SK-N-SH treated with all-trans-retinoic acid at 6 μM for 48 hours (cell line): ENCODE measurements at regions not wholly inside any gene's neighbourhood (a gene's known extent, or its start where the extent isn't known, plus 50 kb on each side); places are given as distances from the start of the nearest gene placed in this dataset.

Source experiments
- ATAC-seq: fragments of 200-7000 bp; cut with Tn5 transposase; 3 replicates; pipeline ENCODE4 v1.9.1; 2020; ENCODE audit warnings: mild to moderate bottlenecking, moderate library complexity
- ARNTL ChIP-seq: fragments of 450-650 bp; formaldehyde crosslinking; IDR thresholded peaks from 2 replicates; pipeline ENCODE4 v1.5.0; 2020; ENCODE audit warnings: low read depth, mild to moderate bottlenecking, moderate library complexity, borderline replicate concordance
- BACH2 ChIP-seq: fragments of 250-450 bp; sonication (Bioruptor Pico); IDR thresholded peaks from 2 replicates; pipeline ENCODE4 v1.9.0; 2021; ENCODE audit warnings: mild to moderate bottlenecking, borderline replicate concordance
- ESRRG ChIP-seq: fragments of 250-450 bp; sonication (Bioruptor Pico); IDR thresholded peaks from 2 replicates; pipeline ENCODE4 v1.6.1; 2021; ENCODE audit warnings: mild to moderate bottlenecking
- GLIS3 ChIP-seq: fragments of 250-450 bp; sonication (Bioruptor Pico); IDR thresholded peaks from 2 replicates; pipeline ENCODE4 v1.5.0; 2020; ENCODE audit warnings: mild to moderate bottlenecking, moderate library complexity
- ISL1 ChIP-seq: fragments of 250-450 bp; sonication (Bioruptor Pico); IDR thresholded peaks from 2 replicates; pipeline ENCODE4 v2.1.2; 2022; ENCODE audit warnings: mild to moderate bottlenecking, moderate library complexity
- OSR1 ChIP-seq: fragments of 250-450 bp; sonication (Bioruptor Pico); IDR thresholded peaks from 2 replicates; pipeline ENCODE4 v1.8.0; 2022; ENCODE audit warnings: moderate library complexity, mild to moderate bottlenecking, inconsistent platforms
- PPARA ChIP-seq: fragments of 250-450 bp; sonication (Bioruptor Pico); IDR thresholded peaks from 2 replicates; pipeline ENCODE4 v1.5.0; 2020; ENCODE audit warnings: mild to moderate bottlenecking, borderline replicate concordance
- RARB ChIP-seq: fragments of 250-450 bp; sonication (Bioruptor Pico); IDR thresholded peaks from 2 replicates; pipeline ENCODE4 v1.8.0; 2021; ENCODE audit warnings: mild to moderate bottlenecking, moderate library complexity
- SNAI2 ChIP-seq: fragments of 250-450 bp; sonication (Bioruptor Pico); IDR thresholded peaks from 2 replicates; pipeline ENCODE4 v1.5.0; 2020; ENCODE audit warnings: mild to moderate bottlenecking, moderate library complexity
- TCF4 ChIP-seq: fragments of 250-450 bp; sonication (Bioruptor Pico); IDR thresholded peaks from 2 replicates; pipeline ENCODE4 v1.8.0; 2021; ENCODE audit warnings: mild to moderate bottlenecking, moderate library complexity, borderline replicate concordance
- TOX ChIP-seq: fragments of 250-450 bp; sonication (Bioruptor Pico); IDR thresholded peaks from 2 replicates; pipeline ENCODE4 v1.8.0; 2021; ENCODE audit warnings: mild to moderate bottlenecking, moderate library complexity, borderline replicate concordance
- ZC3H10 ChIP-seq: fragments of 250-450 bp; sonication (Bioruptor Pico); IDR thresholded peaks from 2 replicates; pipeline ENCODE4 v1.5.1; 2021; ENCODE audit warnings: mild to moderate bottlenecking, moderate library complexity
- ZFP3 ChIP-seq: fragments of 250-450 bp; sonication (Bioruptor Pico); IDR thresholded peaks from 2 replicates; pipeline ENCODE4 v1.5.0; 2020; ENCODE audit warnings: mild to moderate bottlenecking, moderate library complexity
- ZFP30 ChIP-seq: fragments of 450-650 bp; formaldehyde crosslinking; IDR thresholded peaks from 2 replicates; pipeline ENCODE4 v1.5.0; 2022; ENCODE audit warnings: mild to moderate bottlenecking, moderate library complexity
- ZNF565 ChIP-seq: fragments of 450-650 bp; formaldehyde crosslinking; conservative IDR thresholded peaks from 2 replicates; pipeline ENCODE4 v1.5.0; 2020; ENCODE audit warnings: low read depth, mild to moderate bottlenecking, moderate library complexity
- ZNF70 ChIP-seq: fragments of 450-650 bp; formaldehyde crosslinking; IDR thresholded peaks from 2 replicates; pipeline ENCODE4 v1.5.0; 2020; ENCODE audit warnings: mild to moderate bottlenecking, moderate library complexity
- ZNF8 ChIP-seq: fragments of 450-650 bp; formaldehyde crosslinking; IDR thresholded peaks from 2 replicates; pipeline ENCODE4 v1.5.0; 2020; ENCODE audit warnings: mild to moderate bottlenecking, moderate library complexity
- TF ChIP-seq, protein P1 (sequence below): fragments of 250-450 bp; sonication (Bioruptor Pico); IDR thresholded peaks from 2 replicates; pipeline ENCODE4 v1.5.1; 2020; ENCODE audit warnings: low read depth, mild to moderate bottlenecking, moderate library complexity
- TF ChIP-seq, protein P2 (sequence below): fragments of 250-450 bp; sonication (Bioruptor Pico); IDR thresholded peaks from 2 replicates; pipeline ENCODE4 v1.8.0; 2020; ENCODE audit warnings: mild to moderate bottlenecking, moderate library complexity, borderline replicate concordance
- TF ChIP-seq, protein P3 (sequence below): fragments of 250-450 bp; sonication (Bioruptor Pico); IDR thresholded peaks from 2 replicates; pipeline ENCODE4 v1.8.0; 2021; ENCODE audit warnings: low read depth, mild to moderate bottlenecking, moderate library complexity, borderline replicate concordance
- TF ChIP-seq, protein P4 (sequence below): fragments of 250-450 bp; sonication (Bioruptor Pico); IDR thresholded peaks from 2 replicates; pipeline ENCODE4 v1.5.1; 2021; ENCODE audit warnings: mild to moderate bottlenecking, moderate library complexity
- TF ChIP-seq, protein P5 (sequence below): fragments of 250-450 bp; sonication (Bioruptor Pico); IDR thresholded peaks from 2 replicates; pipeline ENCODE4 v1.5.0; 2020; ENCODE audit warnings: mild to moderate bottlenecking, moderate library complexity

DNA sequence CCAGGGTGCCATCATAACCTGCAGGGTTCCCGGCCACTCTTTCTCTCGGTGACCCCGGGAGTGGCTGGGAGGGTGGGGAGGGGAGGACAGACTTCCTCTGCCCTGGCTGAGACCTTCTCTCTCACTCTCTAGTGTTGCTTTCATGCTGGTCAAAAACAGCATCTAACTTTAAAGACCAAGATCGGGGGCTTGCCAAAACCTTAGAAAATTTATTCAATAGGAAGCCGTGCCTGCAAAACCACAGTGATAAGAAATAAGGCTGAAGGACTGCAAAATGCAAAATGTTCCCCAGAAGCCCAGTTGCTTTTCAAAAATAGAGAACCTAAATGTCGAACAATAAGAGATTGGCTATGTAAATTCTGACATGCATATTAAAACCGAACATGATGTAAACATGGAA, 344.0 kb downstream of the FOXL1 start:
- TF ChIP-seq, protein P1, sequence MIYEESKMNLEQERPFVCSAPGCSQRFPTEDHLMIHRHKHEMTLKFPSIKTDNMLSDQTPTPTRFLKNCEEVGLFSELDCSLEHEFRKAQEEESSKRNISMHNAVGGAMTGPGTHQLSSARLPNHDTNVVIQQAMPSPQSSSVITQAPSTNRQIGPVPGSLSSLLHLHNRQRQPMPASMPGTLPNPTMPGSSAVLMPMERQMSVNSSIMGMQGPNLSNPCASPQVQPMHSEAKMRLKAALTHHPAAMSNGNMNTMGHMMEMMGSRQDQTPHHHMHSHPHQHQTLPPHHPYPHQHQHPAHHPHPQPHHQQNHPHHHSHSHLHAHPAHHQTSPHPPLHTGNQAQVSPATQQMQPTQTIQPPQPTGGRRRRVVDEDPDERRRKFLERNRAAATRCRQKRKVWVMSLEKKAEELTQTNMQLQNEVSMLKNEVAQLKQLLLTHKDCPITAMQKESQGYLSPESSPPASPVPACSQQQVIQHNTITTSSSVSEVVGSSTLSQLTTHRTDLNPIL (CRISPR knock-in tag), result no peak
- TF ChIP-seq ZFP30 (CRISPR knock-in tag) (no peak), RARB (CRISPR knock-in tag) (no peak), PPARA (CRISPR knock-in tag) (no peak), ZNF8 (no peak), OSR1 (CRISPR knock-in tag) (no peak), ISL1 (no peak), ARNTL (CRISPR knock-in tag) (no peak), BACH2 (CRISPR knock-in tag) (no peak), ZNF70 (CRISPR knock-in tag) (no peak), SNAI2 (CRISPR knock-in tag) (no peak)
- TF ChIP-seq, protein P2, sequence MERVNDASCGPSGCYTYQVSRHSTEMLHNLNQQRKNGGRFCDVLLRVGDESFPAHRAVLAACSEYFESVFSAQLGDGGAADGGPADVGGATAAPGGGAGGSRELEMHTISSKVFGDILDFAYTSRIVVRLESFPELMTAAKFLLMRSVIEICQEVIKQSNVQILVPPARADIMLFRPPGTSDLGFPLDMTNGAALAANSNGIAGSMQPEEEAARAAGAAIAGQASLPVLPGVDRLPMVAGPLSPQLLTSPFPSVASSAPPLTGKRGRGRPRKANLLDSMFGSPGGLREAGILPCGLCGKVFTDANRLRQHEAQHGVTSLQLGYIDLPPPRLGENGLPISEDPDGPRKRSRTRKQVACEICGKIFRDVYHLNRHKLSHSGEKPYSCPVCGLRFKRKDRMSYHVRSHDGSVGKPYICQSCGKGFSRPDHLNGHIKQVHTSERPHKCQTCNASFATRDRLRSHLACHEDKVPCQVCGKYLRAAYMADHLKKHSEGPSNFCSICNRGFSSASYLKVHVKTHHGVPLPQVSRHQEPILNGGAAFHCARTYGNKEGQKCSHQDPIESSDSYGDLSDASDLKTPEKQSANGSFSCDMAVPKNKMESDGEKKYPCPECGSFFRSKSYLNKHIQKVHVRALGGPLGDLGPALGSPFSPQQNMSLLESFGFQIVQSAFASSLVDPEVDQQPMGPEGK (CRISPR knock-in tag), result no peak
- TF ChIP-seq, protein P3, sequence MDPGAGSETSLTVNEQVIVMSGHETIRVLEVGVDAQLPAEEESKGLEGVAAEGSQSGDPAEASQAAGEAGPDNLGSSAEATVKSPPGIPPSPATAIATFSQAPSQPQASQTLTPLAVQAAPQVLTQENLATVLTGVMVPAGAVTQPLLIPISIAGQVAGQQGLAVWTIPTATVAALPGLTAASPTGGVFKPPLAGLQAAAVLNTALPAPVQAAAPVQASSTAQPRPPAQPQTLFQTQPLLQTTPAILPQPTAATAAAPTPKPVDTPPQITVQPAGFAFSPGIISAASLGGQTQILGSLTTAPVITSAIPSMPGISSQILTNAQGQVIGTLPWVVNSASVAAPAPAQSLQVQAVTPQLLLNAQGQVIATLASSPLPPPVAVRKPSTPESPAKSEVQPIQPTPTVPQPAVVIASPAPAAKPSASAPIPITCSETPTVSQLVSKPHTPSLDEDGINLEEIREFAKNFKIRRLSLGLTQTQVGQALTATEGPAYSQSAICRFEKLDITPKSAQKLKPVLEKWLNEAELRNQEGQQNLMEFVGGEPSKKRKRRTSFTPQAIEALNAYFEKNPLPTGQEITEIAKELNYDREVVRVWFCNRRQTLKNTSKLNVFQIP (CRISPR knock-in tag), result no peak
- no peak for ATAC-seq

DNA sequence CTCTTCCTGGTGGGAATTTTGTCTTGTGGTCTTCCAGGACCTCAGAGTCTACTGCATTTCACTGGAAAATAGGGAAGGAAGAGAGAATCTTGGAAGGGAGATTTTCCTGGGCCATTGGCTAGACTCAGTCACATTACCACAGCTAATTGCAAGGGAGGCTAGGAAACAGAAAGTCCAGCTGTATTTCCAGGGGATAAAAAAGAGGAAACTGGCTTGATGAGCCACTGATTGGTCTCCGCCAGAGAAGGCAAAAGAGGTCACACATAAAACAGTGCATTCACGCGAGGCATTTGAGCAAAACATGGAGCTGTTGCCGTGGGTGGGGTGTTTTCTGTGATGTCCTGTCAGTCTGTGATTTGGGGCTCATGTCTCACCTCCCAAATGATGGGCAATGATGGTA, 345.3 kb downstream of the FOXL1 start:
- no peak for TF ChIP-seq ZNF8
- TF ChIP-seq, protein P1 (CRISPR knock-in tag), result no peak
- no peak for TF ChIP-seq TCF4 (CRISPR knock-in tag)
- TF ChIP-seq ZC3H10 (CRISPR knock-in tag), result no peak
- no peak for TF ChIP-seq ZNF70 (CRISPR knock-in tag)
- TF ChIP-seq RARB (CRISPR knock-in tag), result no peak
- TF ChIP-seq SNAI2 (CRISPR knock-in tag), result no peak
- no peak for TF ChIP-seq GLIS3 (CRISPR knock-in tag)
- TF ChIP-seq ZNF565 (CRISPR knock-in tag), result no peak
- no peak for TF ChIP-seq OSR1 (CRISPR knock-in tag)
- no peak for TF ChIP-seq TOX (CRISPR knock-in tag)
- TF ChIP-seq ZFP30 (CRISPR knock-in tag), result no peak
- no peak for TF ChIP-seq BACH2 (CRISPR knock-in tag)
- TF ChIP-seq, protein P4, sequence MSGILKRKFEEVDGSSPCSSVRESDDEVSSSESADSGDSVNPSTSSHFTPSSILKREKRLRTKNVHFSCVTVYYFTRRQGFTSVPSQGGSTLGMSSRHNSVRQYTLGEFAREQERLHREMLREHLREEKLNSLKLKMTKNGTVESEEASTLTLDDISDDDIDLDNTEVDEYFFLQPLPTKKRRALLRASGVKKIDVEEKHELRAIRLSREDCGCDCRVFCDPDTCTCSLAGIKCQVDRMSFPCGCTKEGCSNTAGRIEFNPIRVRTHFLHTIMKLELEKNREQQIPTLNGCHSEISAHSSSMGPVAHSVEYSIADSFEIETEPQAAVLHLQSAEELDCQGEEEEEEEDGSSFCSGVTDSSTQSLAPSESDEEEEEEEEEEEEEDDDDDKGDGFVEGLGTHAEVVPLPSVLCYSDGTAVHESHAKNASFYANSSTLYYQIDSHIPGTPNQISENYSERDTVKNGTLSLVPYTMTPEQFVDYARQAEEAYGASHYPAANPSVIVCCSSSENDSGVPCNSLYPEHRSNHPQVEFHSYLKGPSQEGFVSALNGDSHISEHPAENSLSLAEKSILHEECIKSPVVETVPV (CRISPR knock-in tag), result no peak
- no peak for TF ChIP-seq ARNTL (CRISPR knock-in tag)
- TF ChIP-seq ESRRG (CRISPR knock-in tag), result no peak
- no peak for TF ChIP-seq ISL1
- TF ChIP-seq, protein P2 (CRISPR knock-in tag), result no peak
- no peak for TF ChIP-seq ZFP3 (CRISPR knock-in tag)
- TF ChIP-seq, protein P5, sequence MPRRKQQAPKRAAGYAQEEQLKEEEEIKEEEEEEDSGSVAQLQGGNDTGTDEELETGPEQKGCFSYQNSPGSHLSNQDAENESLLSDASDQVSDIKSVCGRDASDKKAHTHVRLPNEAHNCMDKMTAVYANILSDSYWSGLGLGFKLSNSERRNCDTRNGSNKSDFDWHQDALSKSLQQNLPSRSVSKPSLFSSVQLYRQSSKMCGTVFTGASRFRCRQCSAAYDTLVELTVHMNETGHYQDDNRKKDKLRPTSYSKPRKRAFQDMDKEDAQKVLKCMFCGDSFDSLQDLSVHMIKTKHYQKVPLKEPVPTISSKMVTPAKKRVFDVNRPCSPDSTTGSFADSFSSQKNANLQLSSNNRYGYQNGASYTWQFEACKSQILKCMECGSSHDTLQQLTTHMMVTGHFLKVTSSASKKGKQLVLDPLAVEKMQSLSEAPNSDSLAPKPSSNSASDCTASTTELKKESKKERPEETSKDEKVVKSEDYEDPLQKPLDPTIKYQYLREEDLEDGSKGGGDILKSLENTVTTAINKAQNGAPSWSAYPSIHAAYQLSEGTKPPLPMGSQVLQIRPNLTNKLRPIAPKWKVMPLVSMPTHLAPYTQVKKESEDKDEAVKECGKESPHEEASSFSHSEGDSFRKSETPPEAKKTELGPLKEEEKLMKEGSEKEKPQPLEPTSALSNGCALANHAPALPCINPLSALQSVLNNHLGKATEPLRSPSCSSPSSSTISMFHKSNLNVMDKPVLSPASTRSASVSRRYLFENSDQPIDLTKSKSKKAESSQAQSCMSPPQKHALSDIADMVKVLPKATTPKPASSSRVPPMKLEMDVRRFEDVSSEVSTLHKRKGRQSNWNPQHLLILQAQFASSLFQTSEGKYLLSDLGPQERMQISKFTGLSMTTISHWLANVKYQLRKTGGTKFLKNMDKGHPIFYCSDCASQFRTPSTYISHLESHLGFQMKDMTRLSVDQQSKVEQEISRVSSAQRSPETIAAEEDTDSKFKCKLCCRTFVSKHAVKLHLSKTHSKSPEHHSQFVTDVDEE (CRISPR knock-in tag), result no peak
- no peak for ATAC-seq
